Right lobe of liver (tissue), 4 donors: ENCODE measurements at regions not wholly inside any gene's neighbourhood (a gene's known extent, or its start where the extent isn't known, plus 50 kb on each side); places are given as distances from the start of the nearest gene placed in this dataset.

Source experiments
- CTCF ChIP-seq, 4 donors: fragments of 200-600 bp in 3 of 4; fragments of 450-650 bp in 1 of 4; IDR thresholded peaks; one replicate each; pipeline versions ENCODE4 v1.5.1 to v1.8.0; 2016 to 2022; ENCODE audit warnings: antibody characterized with exemption in 4 of 4, mild to moderate bottlenecking in 2 of 4
- POLR2A ChIP-seq: fragments of 450-650 bp; IDR thresholded peaks from one replicate; pipeline ENCODE4 v1.6.1; 2017; ENCODE audit warnings: antibody characterized with exemption, mild to moderate bottlenecking
- donor health status: DM: no; HTN: no; CAD: no.
- donor health status: DM: no; HTN: no; CAD: no.
- donor health status: DM: no; HTN: yes; CAD: no.

GRCh38 chr17:83149761-83150251 lies 70.4 kb downstream of the METRNL start:
- TF ChIP-seq CTCF (IDR thresholded peaks at IDR 0.05) (no peak), POLR2A (no peak)
